H1 (cell line): ENCODE measurements at regions not wholly inside any gene's neighbourhood (a gene's known extent, or its start where the extent isn't known, plus 50 kb on each side); places are given as distances from the start of the nearest gene placed in this dataset.

ENCODE experiments used
- CTCF ChIA-PET: fragments of 300-600 bp; sonication (Branson Sonifier 250); formaldehyde crosslinking; loops from one replicate; lab custom pipeline; 2021; ENCODE audit not compliant: partially characterized antibody; lab: Charles Lee
- POLR2A ChIA-PET: fragments of 300-600 bp; sonication (Branson Sonifier 250); formaldehyde crosslinking; loops from one replicate; lab custom pipeline; 2021; ENCODE audit warnings: inconsistent platforms; ENCODE audit not compliant: partially characterized antibody; lab: Charles Lee
- DNase-seq, 2 experiments: peaks; one replicate each; pipeline versions ENCODE4 v3.0.0 to v3.0.0-alpha.2; 2010 to 2022; ENCODE audit warnings: low spot score in 2 of 2, low read depth in 1 of 2, mixed read lengths in 1 of 2
- FAIRE-seq: peaks from 2 replicates; lab custom pipeline; 2011; peaks lifted over from hg19 to GRCh38; lab: Jason Lieb, UNC
- H2AFZ ChIP-seq: 2 replicates; pipeline ENCODE4 v1.8.1; 2012; ENCODE audit warnings: low read length, inconsistent platforms
- H2AK5ac ChIP-seq: 2 replicates; pipeline ENCODE4 v1.6.1; 2013; ENCODE audit warnings: low read depth, low read length
- H2BK120ac ChIP-seq: replicated peaks from 2 replicates; pipeline ENCODE3; 2013; ENCODE audit warnings: low read depth, low read length, inconsistent platforms
- H2BK12ac ChIP-seq: 2 replicates; pipeline ENCODE4 v1.6.1; 2013; ENCODE audit warnings: low read depth, low read length
- H2BK15ac ChIP-seq: 2 replicates; pipeline ENCODE4 v1.6.1; 2013; ENCODE audit warnings: low read length
- H2BK20ac ChIP-seq: 2 replicates; pipeline ENCODE4 v1.6.1; 2013; ENCODE audit warnings: low read length
- H2BK5ac ChIP-seq: 2 replicates; pipeline ENCODE4 v1.6.1; 2013; ENCODE audit warnings: low read depth, low read length
- H3K14ac ChIP-seq: 2 replicates; pipeline ENCODE4 v1.6.1; 2013; ENCODE audit warnings: inconsistent platforms; ENCODE audit not compliant: insufficient read length
- H3K18ac ChIP-seq: 2 replicates; pipeline ENCODE4 v1.6.1; 2013; ENCODE audit warnings: low read length; ENCODE audit errors: extremely low read depth
- H3K23ac ChIP-seq: 2 replicates; pipeline ENCODE4 v1.6.1; 2013; ENCODE audit warnings: inconsistent platforms; ENCODE audit not compliant: insufficient read length
- H3K23me2 ChIP-seq: 2 replicates; pipeline ENCODE4 v1.6.1; 2013; ENCODE audit warnings: low read depth, low read length
- H3K27ac ChIP-seq: 2 replicates; pipeline ENCODE4 v1.6.1; 2011; ENCODE audit warnings: low read depth, low read length, inconsistent platforms
- H3K27me3 ChIP-seq, 4 experiments: replicated peaks in 1 of 4; 1 replicate in 1 of 4; 2 replicates in 3 of 4; pipeline versions ENCODE4 v1.6.1 to v1.8.1; 2011 to 2013; ENCODE audit warnings: low read length in 3 of 4, mild to moderate bottlenecking in 3 of 4, inconsistent platforms in 2 of 4, mixed read lengths in 2 of 4, moderate library complexity in 1 of 4; ENCODE audit not compliant: control insufficient read depth in 3 of 4, insufficient read depth in 3 of 4; ENCODE audit errors: extremely low read depth in 1 of 4
- H3K36me3 ChIP-seq, 4 experiments: 2 replicates each; pipeline versions ENCODE4 v1.6.1 to v1.8.1; 2011 to 2013; ENCODE audit warnings: mild to moderate bottlenecking in 4 of 4, low read length in 3 of 4, moderate library complexity in 2 of 4, control low read depth in 1 of 4, inconsistent platforms in 1 of 4; ENCODE audit not compliant: insufficient read depth in 4 of 4, control insufficient read depth in 2 of 4
- H3K4ac ChIP-seq: replicated peaks from 2 replicates; pipeline ENCODE3; 2013; ENCODE audit warnings: low read length, low read depth, mixed read lengths, inconsistent platforms; ENCODE audit not compliant: insufficient read length
- H3K4me1 ChIP-seq, 4 experiments: replicated peaks in 1 of 4; 1 replicate in 1 of 4; 2 replicates in 3 of 4; pipeline versions ENCODE4 v1.6.1 to v1.8.1; 2011 to 2013; ENCODE audit warnings: low read length in 3 of 4, inconsistent platforms in 2 of 4, mixed read lengths in 1 of 4; ENCODE audit not compliant: insufficient read depth in 4 of 4, control insufficient read depth in 3 of 4
- H3K4me2 ChIP-seq, 2 experiments: 2 replicates each; pipeline versions ENCODE4 v1.6.1 to v1.8.1; 2011 to 2013; ENCODE audit warnings: low read depth in 2 of 2, low read length in 2 of 2, control low read depth in 1 of 2, inconsistent platforms in 1 of 2, mild to moderate bottlenecking in 1 of 2; ENCODE audit not compliant: insufficient read depth in 1 of 2
- H3K4me3 ChIP-seq, 4 experiments: fragments of 200-600, 300-600 bp in 1 of 4; sonication (generic), shearing (Covaris generic), sonication (Bioruptor Twin) in 1 of 4; 2 replicates each; pipeline versions ENCODE4 v1.5.1 to v1.8.1; 2011 to 2016; ENCODE audit warnings: low read length in 4 of 4, low read depth in 3 of 4, control low read depth in 2 of 4, inconsistent platforms in 2 of 4, mild to moderate bottlenecking in 2 of 4, mixed read lengths in 1 of 4, moderate library complexity in 1 of 4; ENCODE audit not compliant: insufficient read depth in 2 of 4; ENCODE audit errors: extremely low read depth in 1 of 4
- H3K56ac ChIP-seq: replicated peaks from 2 replicates; pipeline ENCODE3; 2013; ENCODE audit warnings: low read depth, mild to moderate bottlenecking, mixed read lengths, low read length, inconsistent platforms; ENCODE audit not compliant: insufficient read length
- H3K79me1 ChIP-seq: 2 replicates; pipeline ENCODE4 v1.6.1; 2013; ENCODE audit warnings: low read depth, low read length, control low read depth
- H3K79me2 ChIP-seq, 2 experiments: 2 replicates each; pipeline versions ENCODE4 v1.6.1 to v1.8.1; 2012 to 2013; ENCODE audit warnings: low read length in 2 of 2, mild to moderate bottlenecking in 2 of 2, inconsistent platforms in 1 of 2; ENCODE audit not compliant: insufficient read depth in 2 of 2, control insufficient read depth in 1 of 2
- H3K9ac ChIP-seq, 4 experiments: replicated peaks in 1 of 4; 1 replicate in 1 of 4; 2 replicates in 3 of 4; pipeline versions ENCODE4 v1.6.1 to v1.8.1; 2011 to 2013; ENCODE audit warnings: low read depth in 3 of 4, low read length in 3 of 4, control low read depth in 2 of 4, mild to moderate bottlenecking in 2 of 4, moderate library complexity in 2 of 4, inconsistent platforms in 1 of 4; ENCODE audit errors: extremely low read depth in 1 of 4
- H3K9me3 ChIP-seq, 2 experiments: 2 replicates each; pipeline versions ENCODE4 v1.6.1 to v1.8.1; 2012 to 2013; ENCODE audit warnings: mild to moderate bottlenecking in 2 of 2, moderate library complexity in 2 of 2, control low read depth in 1 of 2, inconsistent platforms in 1 of 2, low read depth in 1 of 2, low read length in 1 of 2, mixed read lengths in 1 of 2; ENCODE audit not compliant: insufficient read depth in 2 of 2
- H4K20me1 ChIP-seq, 2 experiments: replicated peaks in 1 of 2; 2 replicates each; pipeline versions ENCODE3 to v1.8.1; 2011 to 2013; ENCODE audit warnings: inconsistent platforms in 2 of 2, low read length in 2 of 2, mild to moderate bottlenecking in 1 of 2; ENCODE audit not compliant: insufficient read depth in 2 of 2, control insufficient read depth in 1 of 2
- H4K5ac ChIP-seq: 2 replicates; pipeline ENCODE4 v1.6.1; 2013; ENCODE audit warnings: low read length, low read depth, mixed read lengths, inconsistent platforms; ENCODE audit not compliant: insufficient read length
- H4K8ac ChIP-seq: 2 replicates; pipeline ENCODE4 v1.8.0; 2013; ENCODE audit warnings: mild to moderate bottlenecking, moderate library complexity, low read length, inconsistent platforms; ENCODE audit not compliant: insufficient read depth; ENCODE audit errors: extremely low read depth
- H4K91ac ChIP-seq: replicated peaks from 2 replicates; pipeline ENCODE3; 2013; ENCODE audit warnings: low read length, mixed read lengths, inconsistent platforms; ENCODE audit not compliant: insufficient read length
- ATF3 ChIP-seq: IDR thresholded peaks from 2 replicates; pipeline ENCODE4 v1.6.1; 2011; ENCODE audit warnings: low read depth, mild to moderate bottlenecking, low read length; ENCODE audit not compliant: insufficient read depth
- CBX5 ChIP-seq: fragments of 300-800, 300-1000 bp; sonication (generic); IDR thresholded peaks from 2 replicates; pipeline ENCODE4 v1.7.1; 2016; ENCODE audit warnings: antibody characterized with exemption, low read length, low read depth
- CREB1 ChIP-seq: IDR thresholded peaks from 2 replicates; pipeline ENCODE4 v1.6.1; 2012; ENCODE audit warnings: inconsistent platforms
- CTCF ChIP-seq, 3 experiments: IDR thresholded peaks; 1 replicate in 2 of 3; 2 replicates in 1 of 3; pipeline versions ENCODE4 v1.5.1 to v1.6.1; 2011; ENCODE audit warnings: low read length in 3 of 3, mild to moderate bottlenecking in 3 of 3, inconsistent platforms in 2 of 3, low read depth in 1 of 3, moderate library complexity in 1 of 3; ENCODE audit not compliant: insufficient read depth in 1 of 3; ENCODE audit errors: control extremely low read depth in 1 of 3
- EGR1 ChIP-seq: IDR thresholded peaks from 2 replicates; pipeline ENCODE4 v1.6.1; 2011; ENCODE audit warnings: low read depth, low read length, borderline replicate concordance
- RFX5 ChIP-seq: IDR thresholded peaks from 2 replicates; pipeline ENCODE4 v1.6.1; 2011; ENCODE audit warnings: low read depth, low read length, improper control_type of control experiment, borderline replicate concordance
- TAF1 ChIP-seq: IDR thresholded peaks from 2 replicates; pipeline ENCODE4 v1.6.1; 2011; ENCODE audit warnings: mild to moderate bottlenecking, low read depth, low read length
- TAF7 ChIP-seq: optimal IDR thresholded peaks from 2 replicates; pipeline ENCODE3; 2011; ENCODE audit warnings: low read depth, mild to moderate bottlenecking, inconsistent platforms, low read length, moderate library complexity, borderline replicate concordance
- TEAD4 ChIP-seq: IDR thresholded peaks from 2 replicates; pipeline ENCODE4 v1.6.1; 2012; ENCODE audit warnings: low read depth, low read length, inconsistent platforms, mixed read lengths

DNA sequence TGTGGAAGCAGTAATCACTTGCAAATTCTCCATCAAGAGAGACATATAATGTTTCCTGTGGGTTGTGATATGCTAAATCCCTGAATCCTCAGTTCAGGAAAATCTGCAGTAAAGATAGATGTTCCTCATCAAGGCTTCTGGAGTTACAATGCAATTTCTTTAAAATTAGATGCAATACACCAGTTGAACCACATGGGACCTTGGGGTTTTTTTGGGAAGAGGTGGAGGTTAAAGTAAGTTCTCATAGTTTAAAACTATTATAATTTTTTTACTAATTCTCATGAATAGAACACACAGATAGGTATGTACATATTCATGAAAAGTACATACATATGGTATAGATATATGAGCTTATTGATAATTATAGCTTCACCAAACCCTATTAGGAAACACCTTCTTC lies 496.2 kb downstream of the SATB2 start:
- Histone ChIP-seq H2BK120ac (no peak overlapping the region), H3K79me1 (no peaks in the 10 kb centered on the region), H4K5ac (no peak overlapping the region), H3K4me3 (no peak overlapping the region), H3K56ac (no peak overlapping the region), H3K4ac (no peak overlapping the region), H2AFZ (no peak overlapping the region), H2BK15ac (no peak overlapping the region), H2BK20ac (no peak overlapping the region), H3K9ac (no peak overlapping the region), H3K79me2 (no peaks in the 10 kb centered on the region), H3K14ac (no peak overlapping the region), H3K23ac (no peak overlapping the region), H3K4me1 (no peaks in the 10 kb centered on the region), H4K20me1 (no peaks in the 10 kb centered on the region), H2BK12ac (no peak overlapping the region), H2BK5ac (no peak overlapping the region), H4K91ac (no peak overlapping the region), H3K27me3 (no peaks in the 10 kb centered on the region), H3K9me3 (no peaks in the 10 kb centered on the region), H2AK5ac (no peak overlapping the region), H4K8ac (no peak overlapping the region), H3K36me3 (no peaks in the 10 kb centered on the region), H3K23me2 (no peaks in the 10 kb centered on the region), H3K27ac (no peak overlapping the region), H3K18ac (no peak overlapping the region), H3K4me2 (no peak overlapping the region)
- TF ChIP-seq CBX5 = no peak
- no peak for TF ChIP-seq ATF3
- TF ChIP-seq CREB1 = no peak
- peak in 1 of 3 experiments; percentile 15; a peak in 1 of 4 replicates for TF ChIP-seq CTCF (IDR thresholded peaks at IDR 0.05; ENCODE audit: control extremely low read depth in 1 of 3, insufficient read depth in 1 of 3, low read depth in 1 of 3, low read length in 3 of 3)
- TF ChIP-seq RFX5 = no peak
- TF ChIP-seq TEAD4 = no peak
- TF ChIP-seq TAF7 = no peak
- TF ChIP-seq TAF1 = no peak
- no peak for TF ChIP-seq EGR1
- ChIA-PET CTCF (interaction anchor here (0.6 to 1.7 kb wide), 14 partner anchors 18 to 526 kb away, joined by 3 to 5 read pairs (median 3); no protein-coding TSS in a partner anchor), POLR2A (no interaction called here)
- DNase-seq = no peak
- no peak for FAIRE-seq
